ENCODE measurements at regions not wholly inside any gene's neighbourhood (a gene's known extent, or its start where the extent isn't known, plus 50 kb on each side); places are given as distances from the start of the nearest gene placed in this dataset.

DNA sequence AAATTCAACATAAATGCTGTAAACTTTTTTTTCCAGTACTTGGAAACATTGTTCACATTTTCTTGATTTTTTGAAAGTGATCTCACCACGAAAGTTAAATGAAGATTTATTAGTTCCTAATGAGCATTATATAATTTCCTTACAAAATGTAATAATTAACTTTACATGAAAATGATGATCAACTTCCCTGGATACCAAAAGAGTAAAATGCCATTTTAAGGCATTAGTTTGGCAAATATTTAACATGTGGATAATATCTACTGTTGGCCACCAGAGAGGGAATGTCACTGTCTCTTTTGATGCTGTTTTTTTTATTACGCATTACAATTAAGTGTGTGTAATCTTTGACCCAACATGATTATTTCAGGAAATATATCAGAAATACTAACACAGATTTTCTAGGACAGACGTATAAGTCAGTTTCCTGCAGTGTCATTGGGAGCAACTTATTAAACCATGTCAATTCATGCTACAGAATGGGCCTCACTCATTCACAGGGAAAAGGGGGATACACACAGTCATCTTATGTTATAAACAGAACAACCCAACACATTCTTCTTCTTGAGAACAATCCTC is 903.9 kb upstream of the ADGRL2 start:
- Histone ChIP-seq H3K36me3 (no peaks in the 10 kb centered on the region), H3K4me1 (peaks cover 0 to 7% (median 0%) of the 10 kb centered on the region in 9 donors), H3K27ac (no peak overlapping the region), H3K9me3 (peaks cover 0 to 8% (median 0%) of the 10 kb centered on the region in 11 donors), H3K4me3 (no peak overlapping the region), H3K27me3 (no peaks in the 10 kb centered on the region)
- DNase-seq (no peak), ATAC-seq (no peak)
- intact Hi-C loops (cut with DNase I) = loop anchor here in 1 of 10 donors (1.0 kb wide), 1 partner anchor 61 kb away; no protein-coding TSS in a partner anchor
- TF ChIP-seq CTCF (IDR thresholded peaks at IDR 0.05) = no peak
- WGBS, 2 donors = 72 to 79% methylated on average over 3 of the region's 3 CpGs

DNA sequence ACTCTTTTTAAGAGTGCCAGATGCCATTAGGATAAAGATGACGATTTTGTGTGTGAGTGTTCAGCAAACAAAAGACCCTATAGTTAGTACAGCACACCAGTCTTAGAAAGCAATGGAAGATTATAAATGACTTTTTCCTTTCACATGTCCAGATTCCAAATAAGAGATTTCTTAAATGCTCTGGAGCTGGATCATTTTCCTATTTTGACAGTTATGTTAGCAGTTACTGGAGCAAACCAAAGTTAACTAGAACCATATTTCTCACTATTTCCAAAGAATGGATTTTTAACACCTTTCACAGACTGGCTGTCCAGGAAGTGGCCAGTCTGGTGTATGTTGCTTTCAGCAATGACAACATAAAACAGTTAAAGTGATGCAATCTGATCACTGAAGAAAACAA is 905.8 kb upstream of the ADGRL2 start:
- WGBS, 2 donors = 46 to 60% methylated on average over 1 of the region's 1 CpG
- intact Hi-C loops (cut with DNase I) = no loop called here
- H3K36me3 ChIP-seq = no peaks in the 10 kb centered on the region
- H3K4me3 ChIP-seq = no peak overlapping the region
- DNase-seq = no peak
- H3K27ac ChIP-seq = no peak overlapping the region
- no peak for ATAC-seq
- H3K27me3 ChIP-seq = no peaks in the 10 kb centered on the region
- TF ChIP-seq CTCF (IDR thresholded peaks at IDR 0.05) = no peak
- peaks cover 0 to 7% (median 0%) of the 10 kb centered on the region in 9 donors for H3K4me1 ChIP-seq
- H3K9me3 ChIP-seq = no peaks in the 10 kb centered on the region

- whole genome bisulfite sequencing, 2 donors = 51 to 64% methylated on average over 2 of the region's 2 CpGs
- no peak for TF ChIP-seq CTCF (IDR thresholded peaks at IDR 0.05)
- ATAC-seq = no peak
- H3K4me1 ChIP-seq = peaks cover 0 to 7% (median 0%) of the 10 kb centered on the region in 9 donors
- no peak overlapping the region for H3K4me3 ChIP-seq
- no peak for DNase-seq
- no peaks in the 10 kb centered on the region for H3K36me3 ChIP-seq
- H3K27ac ChIP-seq = no peak overlapping the region
- H3K27me3 ChIP-seq = no peaks in the 10 kb centered on the region
- intact Hi-C loops (cut with DNase I) = no loop called here
- H3K9me3 ChIP-seq = no peaks in the 10 kb centered on the region
These were observed 907.6 kb upstream of the ADGRL2 start for GRCh38 chr1:80893115-80893514.

GRCh38 chr1:80892539-80892938 is 908.2 kb upstream of the ADGRL2 start:
- intact Hi-C loops (cut with DNase I) = no loop called here
- Histone ChIP-seq H3K4me3 (no peak overlapping the region), H3K27ac (no peak overlapping the region), H3K4me1 (peaks cover 0 to 7% (median 0%) of the 10 kb centered on the region in 9 donors), H3K9me3 (no peaks in the 10 kb centered on the region), H3K27me3 (no peaks in the 10 kb centered on the region), H3K36me3 (no peaks in the 10 kb centered on the region)
- WGBS, 2 donors = 39 to 45% methylated on average over 4 of the region's 4 CpGs
- no peak for TF ChIP-seq CTCF (IDR thresholded peaks at IDR 0.05)
- DNase-seq (no peak), ATAC-seq (no peak)
